Keratinocyte (primary cell): ENCODE measurements at regions not wholly inside any gene's neighbourhood (a gene's known extent, or its start where the extent isn't known, plus 50 kb on each side); places are given as distances from the start of the nearest gene placed in this dataset.
"Not testable (repeated sequence)": the region's sequence is repeated elsewhere in the genome, so short reads cannot be mapped to it uniquely, and the experiment has no call there.

Experiments
- CTCF ChIP-seq, 3 experiments: IDR thresholded peaks in 1 of 3; conservative IDR thresholded peaks in 1 of 3; optimal IDR thresholded peaks in 1 of 3; 2 replicates in 2 of 3; 3 replicates in 1 of 3; pipeline versions ENCODE3 to v1.5.1; 2011; ENCODE audit warnings: low read length in 3 of 3, mild to moderate bottlenecking in 3 of 3, moderate library complexity in 2 of 3, control low read depth in 1 of 3, inconsistent platforms in 1 of 3; ENCODE audit not compliant: insufficient read depth in 2 of 3; ENCODE audit errors: extremely low read depth in 1 of 3
- EZH2 ChIP-seq: IDR thresholded peaks from one replicate; pipeline ENCODE4 v1.6.1; 2012; ENCODE audit warnings: inconsistent platforms, mild to moderate bottlenecking, low read length, moderate library complexity

- TF ChIP-seq CTCF (optimal IDR thresholded peaks at IDR 0.05 in 1 of 3, IDR thresholded peaks at IDR 0.05 in 1 of 3, conservative IDR thresholded peaks at IDR 0.05 in 1 of 3; ENCODE audit: extremely low read depth in 1 of 3, insufficient read depth in 2 of 3, low read length in 3 of 3); EZH2: not testable (repeated sequence)
Measured at GRCh38 chr10:46219431-46219990, 67.3 kb upstream of the ANTXRL start.
